GM23338 (cell line): ENCODE measurements at regions not wholly inside any gene's neighbourhood (a gene's known extent, or its start where the extent isn't known, plus 50 kb on each side); places are given as distances from the start of the nearest gene placed in this dataset.
"Not testable (repeated sequence)": the region's sequence is repeated elsewhere in the genome, so short reads cannot be mapped to it uniquely, and the experiment has no call there.

Source experiments
- ATAC-seq: fragments of 200-7000 bp; cut with Tn5 transposase; 3 replicates; pipeline ENCODE4 v1.9.1; 2020
- DNase-seq: peaks from one replicate; pipeline ENCODE4 v3.0.0-alpha.2; 2015; ENCODE audit warnings: low spot score
- H2AFZ ChIP-seq: fragments of 200-600 bp; sonication (generic); 2 replicates; pipeline ENCODE4 v1.8.0; 2016; ENCODE audit warnings: antibody characterized with exemption, mild to moderate bottlenecking, moderate library complexity
- H3F3A ChIP-seq: fragments of 200-600 bp; sonication (generic); replicated peaks from 2 replicates; pipeline ENCODE4 v1.8.0; 2017; ENCODE audit warnings: antibody characterized with exemption, mixed run types, low read depth
- H3K27ac ChIP-seq: fragments of 200-600 bp; sonication (generic); 2 replicates; pipeline ENCODE4 v1.6.1; 2016; ENCODE audit warnings: low read depth
- H3K27me3 ChIP-seq: fragments of 200-600 bp; sonication (generic); 2 replicates; pipeline ENCODE4 v1.8.0; 2016; ENCODE audit warnings: mild to moderate bottlenecking, mixed run types, moderate library complexity; ENCODE audit not compliant: insufficient read depth
- H3K36me3 ChIP-seq: fragments of 200-600 bp; sonication (generic); 2 replicates; pipeline ENCODE4 v1.8.0; 2016; ENCODE audit warnings: mild to moderate bottlenecking; ENCODE audit not compliant: insufficient read depth
- H3K4me1 ChIP-seq: fragments of 200-600 bp; sonication (generic); 2 replicates; pipeline ENCODE4 v1.8.0; 2016; ENCODE audit warnings: mild to moderate bottlenecking, moderate library complexity; ENCODE audit not compliant: insufficient read depth
- H3K4me2 ChIP-seq: fragments of 200-600 bp; sonication (generic); 2 replicates; pipeline ENCODE4 v1.7.1; 2017; ENCODE audit warnings: mixed run types
- H3K4me3 ChIP-seq: fragments of 200-600 bp; sonication (generic); 2 replicates; pipeline ENCODE4 v1.6.1; 2016; ENCODE audit warnings: mixed run types
- H3K79me2 ChIP-seq: fragments of 200-600 bp; sonication (generic); replicated peaks from 2 replicates; pipeline ENCODE4 v1.8.0; 2017; ENCODE audit warnings: mild to moderate bottlenecking; ENCODE audit not compliant: insufficient read depth
- H3K9me2 ChIP-seq: fragments of 200-600 bp; sonication (generic); 2 replicates; pipeline ENCODE4 v1.8.0; 2017; ENCODE audit not compliant: insufficient read depth
- H4K20me1 ChIP-seq: fragments of 200-600 bp; sonication (generic); replicated peaks from 2 replicates; pipeline ENCODE4 v1.8.0; 2017; ENCODE audit warnings: mild to moderate bottlenecking; ENCODE audit not compliant: insufficient read depth
- H3K27ac Mint-ChIP-seq: 2 replicates; pipeline ENCODE4 v1.8.0; 2020; ENCODE audit warnings: inconsistent platforms, mild to moderate bottlenecking, moderate library complexity, mixed read lengths
- H3K27me3 Mint-ChIP-seq: 3 replicates; pipeline ENCODE4 v1.8.0; 2022; ENCODE audit warnings: low read depth, mild to moderate bottlenecking, moderate library complexity, mixed read lengths, inconsistent platforms; ENCODE audit not compliant: insufficient read depth, poor library complexity
- H3K36me3 Mint-ChIP-seq: 3 replicates; pipeline ENCODE4 v1.8.0; 2021; ENCODE audit warnings: low read depth, mild to moderate bottlenecking, inconsistent platforms, moderate library complexity, mixed read lengths
- H3K4me1 Mint-ChIP-seq: 3 replicates; pipeline ENCODE4 v1.8.0; 2020; ENCODE audit warnings: mild to moderate bottlenecking, inconsistent platforms, mixed read lengths
- H3K4me3 Mint-ChIP-seq: 3 replicates; pipeline ENCODE4 v1.8.0; 2021; ENCODE audit warnings: moderate library complexity, mild to moderate bottlenecking, inconsistent platforms, mixed read lengths
- H3K9me3 Mint-ChIP-seq: 3 replicates; pipeline ENCODE4 v1.8.0; 2020; ENCODE audit warnings: moderate library complexity, mild to moderate bottlenecking, inconsistent platforms, mixed read lengths
- CREB1 ChIP-seq: fragments of 250-450 bp; sonication (Bioruptor Pico); IDR thresholded peaks from 2 replicates; pipeline ENCODE4 v1.5.0; 2020; ENCODE audit warnings: low read depth, mild to moderate bottlenecking, moderate library complexity
- STAT1 ChIP-seq: IDR thresholded peaks from one replicate; pipeline ENCODE4 v1.6.1; 2016; ENCODE audit warnings: antibody characterized with exemption; ENCODE audit not compliant: unreplicated experiment
- ZNF114 ChIP-seq: fragments of 250-450 bp; sonication (Bioruptor Pico); IDR thresholded peaks from 2 replicates; pipeline ENCODE4 v1.5.0; 2020; ENCODE audit warnings: mild to moderate bottlenecking, moderate library complexity
- ZNF331 ChIP-seq: fragments of 250-450 bp; sonication (Bioruptor Pico); IDR thresholded peaks from 2 replicates; pipeline ENCODE4 v1.5.0; 2020; ENCODE audit warnings: low read depth, mild to moderate bottlenecking, moderate library complexity
- TF ChIP-seq, protein P1 (sequence below): IDR thresholded peaks from one replicate; pipeline ENCODE4 v1.6.1; 2018; ENCODE audit warnings: antibody characterized with exemption; ENCODE audit not compliant: unreplicated experiment

- no peaks in the 10 kb centered on the region for H3K27me3 ChIP-seq
- Mint-ChIP-seq H3K27me3 (peaks cover 19% of the 10 kb centered on the region), H3K27ac (no peak overlapping the region), H3K9me3 (peaks cover 6% of the 10 kb centered on the region), H3K4me1 (peaks cover 33% of the 10 kb centered on the region), H3K4me3 (no peak overlapping the region), H3K36me3 (peaks cover 6% of the 10 kb centered on the region; the same call in 2 of the 3 replicates)
- TF ChIP-seq ZNF331 (CRISPR knock-in tag): no peak
- TF ChIP-seq, protein P1, sequence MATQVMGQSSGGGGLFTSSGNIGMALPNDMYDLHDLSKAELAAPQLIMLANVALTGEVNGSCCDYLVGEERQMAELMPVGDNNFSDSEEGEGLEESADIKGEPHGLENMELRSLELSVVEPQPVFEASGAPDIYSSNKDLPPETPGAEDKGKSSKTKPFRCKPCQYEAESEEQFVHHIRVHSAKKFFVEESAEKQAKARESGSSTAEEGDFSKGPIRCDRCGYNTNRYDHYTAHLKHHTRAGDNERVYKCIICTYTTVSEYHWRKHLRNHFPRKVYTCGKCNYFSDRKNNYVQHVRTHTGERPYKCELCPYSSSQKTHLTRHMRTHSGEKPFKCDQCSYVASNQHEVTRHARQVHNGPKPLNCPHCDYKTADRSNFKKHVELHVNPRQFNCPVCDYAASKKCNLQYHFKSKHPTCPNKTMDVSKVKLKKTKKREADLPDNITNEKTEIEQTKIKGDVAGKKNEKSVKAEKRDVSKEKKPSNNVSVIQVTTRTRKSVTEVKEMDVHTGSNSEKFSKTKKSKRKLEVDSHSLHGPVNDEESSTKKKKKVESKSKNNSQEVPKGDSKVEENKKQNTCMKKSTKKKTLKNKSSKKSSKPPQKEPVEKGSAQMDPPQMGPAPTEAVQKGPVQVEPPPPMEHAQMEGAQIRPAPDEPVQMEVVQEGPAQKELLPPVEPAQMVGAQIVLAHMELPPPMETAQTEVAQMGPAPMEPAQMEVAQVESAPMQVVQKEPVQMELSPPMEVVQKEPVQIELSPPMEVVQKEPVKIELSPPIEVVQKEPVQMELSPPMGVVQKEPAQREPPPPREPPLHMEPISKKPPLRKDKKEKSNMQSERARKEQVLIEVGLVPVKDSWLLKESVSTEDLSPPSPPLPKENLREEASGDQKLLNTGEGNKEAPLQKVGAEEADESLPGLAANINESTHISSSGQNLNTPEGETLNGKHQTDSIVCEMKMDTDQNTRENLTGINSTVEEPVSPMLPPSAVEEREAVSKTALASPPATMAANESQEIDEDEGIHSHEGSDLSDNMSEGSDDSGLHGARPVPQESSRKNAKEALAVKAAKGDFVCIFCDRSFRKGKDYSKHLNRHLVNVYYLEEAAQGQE: no peak
- TF ChIP-seq CREB1 (CRISPR knock-in tag): no peak
- no peak overlapping the region for H3K4me2 ChIP-seq
- ATAC-seq (no peak), DNase-seq (no peak)
- H3K4me1 ChIP-seq: peaks cover 4% of the 10 kb centered on the region; the same call in 1 of the 2 replicates
- 0 out of 2 replicates have a peak, but pooled peaks cover 4% of the 10 kb centered on the region for H3F3A ChIP-seq
- H3K36me3 ChIP-seq: no peaks in the 10 kb centered on the region
- no peak overlapping the region for H3K4me3 ChIP-seq
- H3K27ac ChIP-seq: no peak overlapping the region
- no peak overlapping the region for H2AFZ ChIP-seq
- H4K20me1 ChIP-seq: no peaks in the 10 kb centered on the region
- no peaks in the 10 kb centered on the region for H3K79me2 ChIP-seq
- no peaks in the 10 kb centered on the region for H3K9me2 ChIP-seq
Measured at GRCh38 chr9:136603216-136603615, 57.4 kb upstream of the NOTCH1 start.

- ATAC-seq: peak; percentile 4; the same call in 2 of the 3 replicates
- H3K27me3 ChIP-seq: no peaks in the 10 kb centered on the region
Measured at GRCh38 chr9:136602193-136602885, 56.5 kb upstream of the NOTCH1 start.

DNA sequence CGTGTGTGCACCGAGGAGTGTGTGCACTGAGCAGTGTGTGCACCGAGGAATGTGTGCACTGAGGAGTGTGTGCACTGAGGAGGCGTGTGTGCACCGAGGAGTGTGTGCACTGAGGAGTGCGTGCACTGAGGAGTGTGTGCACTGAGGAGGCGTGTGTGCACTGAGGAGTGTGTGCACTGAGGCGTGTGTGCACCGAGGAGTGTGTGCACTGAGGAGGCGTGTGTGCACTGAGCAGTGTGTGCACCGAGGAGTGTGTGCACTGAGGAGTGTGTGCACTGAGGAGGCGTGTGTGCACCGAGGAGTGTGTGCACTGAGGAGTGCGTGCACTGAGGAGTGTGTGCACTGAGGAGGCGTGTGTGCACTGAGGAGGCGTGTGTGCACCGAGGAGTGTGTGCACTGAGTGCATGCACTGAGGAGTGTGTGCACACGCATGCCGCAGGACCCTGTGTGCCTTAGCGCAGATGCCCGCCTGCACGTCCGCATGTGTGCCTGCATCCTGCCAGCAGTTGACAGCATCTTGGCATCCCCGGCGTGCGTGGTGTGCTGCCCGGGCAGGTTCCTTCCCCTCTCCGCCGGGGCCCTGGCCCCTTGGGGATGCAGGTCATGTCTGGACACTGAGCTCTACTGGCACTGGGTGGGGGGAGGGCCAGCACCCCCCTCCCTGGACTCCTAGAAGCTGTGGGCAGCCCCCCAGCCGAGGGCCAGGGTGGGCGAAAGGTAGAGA is 55.6 kb upstream of the NOTCH1 start:
- not testable (repeated sequence) for H3K27me3 ChIP-seq, H3K9me3 Mint-ChIP-seq, H3K36me3 Mint-ChIP-seq, H3K4me3 ChIP-seq, H4K20me1 ChIP-seq, DNase-seq, H3K79me2 ChIP-seq, H3K27ac ChIP-seq, H3K9me2 ChIP-seq, ATAC-seq, H2AFZ ChIP-seq, H3K27ac Mint-ChIP-seq, H3K4me2 ChIP-seq, H3K4me1 ChIP-seq, H3K4me3 Mint-ChIP-seq, H3F3A ChIP-seq, H3K36me3 ChIP-seq
- H3K4me1 Mint-ChIP-seq: peaks cover 31% of the 10 kb centered on the region
- H3K27me3 Mint-ChIP-seq: peaks cover 11% of the 10 kb centered on the region

More at GRCh38 chr9:136602193-136602885, 56.5 kb upstream of the NOTCH1 start:
- Histone ChIP-seq H3K27ac (no peak overlapping the region), H3F3A (0 out of 2 replicates have a peak, but pooled peaks cover 4% of the 10 kb centered on the region), H3K4me3 (no peak overlapping the region), H3K9me2 (no peaks in the 10 kb centered on the region), H3K36me3 (no peaks in the 10 kb centered on the region), H2AFZ (no peak overlapping the region), H3K79me2 (no peaks in the 10 kb centered on the region), H3K4me2 (no peak overlapping the region), H3K4me1 (peaks cover 4% of the 10 kb centered on the region; the same call in 1 of the 2 replicates), H4K20me1 (no peaks in the 10 kb centered on the region)
- TF ChIP-seq ZNF114 (CRISPR knock-in tag) (no peak), ZNF331 (CRISPR knock-in tag) (no peak), STAT1 (no peak), CREB1 (CRISPR knock-in tag) (no peak)
- TF ChIP-seq, protein P1: no peak
- no peak overlapping the region; the same call in 1 of the 2 replicates for H3K27ac Mint-ChIP-seq
- H3K9me3 Mint-ChIP-seq: peaks cover 6% of the 10 kb centered on the region
- peaks cover 14% of the 10 kb centered on the region for H3K27me3 Mint-ChIP-seq
- peaks cover 6% of the 10 kb centered on the region; the same call in 2 of the 3 replicates for H3K36me3 Mint-ChIP-seq
- H3K4me3 Mint-ChIP-seq: no peak overlapping the region
- DNase-seq: peak; percentile 54
- peaks cover 31% of the 10 kb centered on the region for H3K4me1 Mint-ChIP-seq
